Ishikawa (cell line): ENCODE measurements at regions not wholly inside any gene's neighbourhood (a gene's known extent, or its start where the extent isn't known, plus 50 kb on each side); places are given as distances from the start of the nearest gene placed in this dataset.

Source experiments
- CEBPB ChIP-seq: IDR thresholded peaks from 2 replicates; pipeline ENCODE4 v1.6.1; 2012
- CREB1 ChIP-seq: IDR thresholded peaks from 2 replicates; pipeline ENCODE4 v1.6.1; 2012; ENCODE audit warnings: low read depth
- EGR1 ChIP-seq: IDR thresholded peaks from 2 replicates; pipeline ENCODE4 v1.6.1; 2012
- EP300 ChIP-seq: IDR thresholded peaks from 2 replicates; pipeline ENCODE4 v1.6.1; 2012; ENCODE audit warnings: borderline replicate concordance
- FOXM1 ChIP-seq: IDR thresholded peaks from 2 replicates; pipeline ENCODE4 v1.6.1; 2012; ENCODE audit warnings: low read depth, borderline replicate concordance
- MAX ChIP-seq: IDR thresholded peaks from 2 replicates; pipeline ENCODE4 v1.6.1; 2012
- NFIC ChIP-seq: IDR thresholded peaks from 2 replicates; pipeline ENCODE4 v1.6.1; 2012
- RAD21 ChIP-seq: IDR thresholded peaks from 2 replicates; pipeline ENCODE4 v1.6.1; 2012; ENCODE audit warnings: low read depth
- REST ChIP-seq: IDR thresholded peaks from 2 replicates; pipeline ENCODE4 v1.6.1; 2012; ENCODE audit warnings: low read depth, mild to moderate bottlenecking
- TAF1 ChIP-seq: IDR thresholded peaks from 2 replicates; pipeline ENCODE4 v1.6.1; 2012; ENCODE audit warnings: low read depth, mild to moderate bottlenecking
- TEAD4 ChIP-seq: IDR thresholded peaks from 2 replicates; pipeline ENCODE4 v1.6.1; 2012
- USF1 ChIP-seq: IDR thresholded peaks from 2 replicates; pipeline ENCODE4 v1.6.1; 2012
- YY1 ChIP-seq: IDR thresholded peaks from 2 replicates; pipeline ENCODE4 v1.6.1; 2012; ENCODE audit warnings: low read depth
- ZBTB7A ChIP-seq: IDR thresholded peaks from 2 replicates; pipeline ENCODE4 v1.6.1; 2012; ENCODE audit warnings: low read depth

GRCh38 chr2:4049463-4049862, 346.1 kb downstream of the DCDC2C start:
- TF ChIP-seq TAF1 = no peak
- TF ChIP-seq RAD21 = no peak
- no peak for TF ChIP-seq MAX
- no peak for TF ChIP-seq FOXM1
- no peak for TF ChIP-seq REST
- no peak for TF ChIP-seq CEBPB
- TF ChIP-seq YY1 = no peak
- TF ChIP-seq ZBTB7A = no peak
- no peak for TF ChIP-seq CREB1
- no peak for TF ChIP-seq NFIC
- TF ChIP-seq EP300 = no peak
- TF ChIP-seq TEAD4 = no peak
- no peak for TF ChIP-seq EGR1
- TF ChIP-seq USF1 = no peak
